B cell (primary cell): ENCODE measurements at regions not wholly inside any gene's neighbourhood (a gene's known extent, or its start where the extent isn't known, plus 50 kb on each side); places are given as distances from the start of the nearest gene placed in this dataset.

Source experiments
- ATAC-seq: fragments of 200-7000 bp; cut with Tn5 transposase; one replicate; pipeline ENCODE4 v1.10.0; 2021; ENCODE audit warnings: low read depth, mild to moderate bottlenecking, moderate number of reproducible peaks, moderate library complexity
- CTCF ChIA-PET: fragments of 350-600 bp; sonication (Branson Sonifier 250); formaldehyde crosslinking; loops from one replicate; lab custom pipeline; 2021; ENCODE audit warnings: antibody characterized with exemption, inconsistent platforms; lab: Charles Lee
- POLR2A ChIA-PET: fragments of 350-600 bp; sonication (Branson Sonifier 250); formaldehyde crosslinking; loops from one replicate; lab custom pipeline; 2021; ENCODE audit warnings: antibody characterized with exemption; lab: Charles Lee
- DNase-seq: peaks from one replicate; pipeline ENCODE4 v3.0.0; 2013
- H2AFZ ChIP-seq: 2 replicates; pipeline ENCODE4 v1.6.1; 2012; ENCODE audit warnings: mild to moderate bottlenecking, low read depth, low read length; ENCODE audit not compliant: insufficient read depth, poor library complexity, severe bottlenecking
- H3K27ac ChIP-seq, 2 donors: 1 replicate in 1 of 2; 2 replicates in 1 of 2; pipeline ENCODE4 v1.5.1; 2012 to 2013; ENCODE audit warnings: low read length in 2 of 2, mild to moderate bottlenecking in 2 of 2, moderate library complexity in 1 of 2
- H3K27me3 ChIP-seq, 4 experiments: fragments of 200-600 bp in 1 of 4; sonication (generic) in 1 of 4; replicated peaks in 1 of 4; 1 replicate in 2 of 4; 2 replicates in 2 of 4; pipeline versions ENCODE4 v1.6.1 to v1.7.0; 2013 to 2016; ENCODE audit warnings: low read length in 3 of 4, mild to moderate bottlenecking in 2 of 4, mixed read lengths in 1 of 4, moderate library complexity in 1 of 4; ENCODE audit not compliant: insufficient read depth in 4 of 4, control insufficient read depth in 3 of 4; ENCODE audit errors: control extremely low read depth in 1 of 4
- H3K36me3 ChIP-seq, 2 experiments: replicated peaks in 1 of 2; 1 replicate in 1 of 2; 2 replicates in 1 of 2; pipeline versions ENCODE4 v1.6.1 to v1.7.1; 2013; ENCODE audit warnings: low read length in 1 of 2; ENCODE audit not compliant: insufficient read depth in 2 of 2, control insufficient read depth in 1 of 2; ENCODE audit errors: control extremely low read depth in 1 of 2, extremely low read depth in 1 of 2
- H3K4me1 ChIP-seq, 2 donors: fragments of 200-600 bp in 1 of 2; sonication (generic) in 1 of 2; 1 replicate in 1 of 2; 2 replicates in 1 of 2; pipeline versions ENCODE4 v1.5.1 to v1.6.1; 2013 to 2017; ENCODE audit warnings: low read length in 2 of 2; ENCODE audit not compliant: control insufficient read depth in 2 of 2, insufficient read depth in 2 of 2
- H3K4me2 ChIP-seq: replicated peaks from 2 replicates; pipeline ENCODE3; 2012; ENCODE audit warnings: mild to moderate bottlenecking, low read depth, low read length; ENCODE audit not compliant: poor library complexity, severe bottlenecking
- H3K4me3 ChIP-seq, 5 experiments: fragments of 200-600 bp in 1 of 5; sonication (generic) in 1 of 5; 1 replicate in 3 of 5; 2 replicates in 2 of 5; pipeline versions ENCODE4 v1.5.1 to v1.7.0; 2011 to 2016; ENCODE audit warnings: low read length in 4 of 5, mild to moderate bottlenecking in 4 of 5, low read depth in 2 of 5, control low read depth in 1 of 5, moderate library complexity in 1 of 5; ENCODE audit not compliant: insufficient read depth in 1 of 5; ENCODE audit errors: control extremely low read depth in 1 of 5, extremely low read depth in 1 of 5
- H3K79me2 ChIP-seq: fragments of 200-600 bp; sonication (generic); one replicate; pipeline ENCODE4 v1.6.0; 2016; ENCODE audit warnings: low read length; ENCODE audit not compliant: control insufficient read depth, insufficient read depth
- H3K9ac ChIP-seq: fragments of 200-600 bp; sonication (generic); 2 replicates; pipeline ENCODE4 v1.6.1; 2017; ENCODE audit warnings: mild to moderate bottlenecking, low read length, moderate library complexity
- H3K9me3 ChIP-seq, 3 donors: one replicate each; pipeline versions ENCODE4 v1.6.1 to v1.7.1; 2013; ENCODE audit warnings: low read length in 2 of 3; ENCODE audit not compliant: control insufficient read depth in 2 of 3, insufficient read depth in 1 of 3; ENCODE audit errors: control extremely low read depth in 1 of 3
- H4K20me1 ChIP-seq: 2 replicates; pipeline ENCODE4 v1.6.0; 2012; ENCODE audit warnings: mild to moderate bottlenecking, low read length; ENCODE audit not compliant: insufficient read depth, control insufficient read depth, poor library complexity, severe bottlenecking
- H3K27ac Mint-ChIP-seq: one replicate; pipeline ENCODE4 v1.8.0; 2021; ENCODE audit warnings: mixed read lengths
- H3K27me3 Mint-ChIP-seq: one replicate; pipeline ENCODE4 v1.8.0; 2021; ENCODE audit warnings: mixed read lengths
- H3K4me1 Mint-ChIP-seq: one replicate; pipeline ENCODE4 v1.8.0; 2021; ENCODE audit warnings: mixed read lengths
- H3K4me3 Mint-ChIP-seq: one replicate; pipeline ENCODE4 v1.8.0; 2021; ENCODE audit warnings: mixed read lengths
- H3K9me3 Mint-ChIP-seq: one replicate; pipeline ENCODE4 v1.8.0; 2022; ENCODE audit warnings: mixed read lengths; ENCODE audit not compliant: insufficient read depth
- CTCF ChIP-seq: fragments of 200-600 bp; IDR thresholded peaks from one replicate; pipeline ENCODE4 v1.8.0; 2022; ENCODE audit warnings: antibody characterized with exemption, mild to moderate bottlenecking
- EZH2 ChIP-seq: IDR thresholded peaks from 2 replicates; pipeline ENCODE4 v1.6.1; 2012; ENCODE audit warnings: borderline replicate concordance, low read depth, mild to moderate bottlenecking, moderate library complexity, low read length; ENCODE audit not compliant: insufficient read depth, poor library complexity, severe bottlenecking
- whole genome bisulfite sequencing: methylation state at CpG from one replicate; pipeline ENCODE4 v1.1.5; 2013; ENCODE audit warnings: missing lambda C conversion rate; ENCODE audit not compliant: insufficient coverage; 5-methylcytosine and 5-hydroxymethylcytosine counted together
- intact Hi-C: fragments of 100-400 bp; cut with micrococcal nuclease; formaldehyde crosslinking; loops from one replicate; pipeline ENCODE4 v1.10.0; 2022

GRCh38 chr11:35887737-35888136 is 56.1 kb upstream of the LDLRAD3 start:
- Histone ChIP-seq H3K36me3 (no peaks in the 10 kb centered on the region), H3K4me2 (no peak overlapping the region), H3K4me3 (no peak overlapping the region), H3K27ac (no peak overlapping the region), H3K79me2 (no peaks in the 10 kb centered on the region), H2AFZ (no peak overlapping the region), H3K27me3 (peaks cover 0 to 3% (median 1%) of the 10 kb centered on the region in 4 experiments), H4K20me1 (no peaks in the 10 kb centered on the region), H3K9me3 (no peaks in the 10 kb centered on the region), H3K9ac (no peak overlapping the region), H3K4me1 (no peaks in the 10 kb centered on the region)
- H3K9me3 Mint-ChIP-seq, result no peaks in the 10 kb centered on the region
- no peaks in the 10 kb centered on the region for H3K4me1 Mint-ChIP-seq
- DNase-seq (no peak), ATAC-seq (no peak)
- intact Hi-C loops, result no loop called here
- H3K27ac Mint-ChIP-seq, result no peak overlapping the region
- ChIA-PET POLR2A (no interaction called here), CTCF (no interaction called here)
- TF ChIP-seq EZH2, result no peak
- TF ChIP-seq CTCF, result no peak
- H3K27me3 Mint-ChIP-seq, result peaks cover 8% of the 10 kb centered on the region
- H3K4me3 Mint-ChIP-seq, result no peak overlapping the region
- WGBS, result 80% methylated on average over 1 of the region's 3 CpGs

- Histone ChIP-seq H4K20me1 (no peaks in the 10 kb centered on the region), H3K4me3 (no peak overlapping the region), H3K36me3 (no peaks in the 10 kb centered on the region), H3K4me2 (no peak overlapping the region), H3K27ac (no peak overlapping the region), H3K79me2 (no peaks in the 10 kb centered on the region), H3K9ac (no peak overlapping the region), H3K27me3 (peaks cover 0 to 4% (median 1%) of the 10 kb centered on the region in 4 experiments), H2AFZ (no peak overlapping the region), H3K4me1 (no peaks in the 10 kb centered on the region), H3K9me3 (no peaks in the 10 kb centered on the region)
- H3K9me3 Mint-ChIP-seq, result no peaks in the 10 kb centered on the region
- H3K27ac Mint-ChIP-seq, result no peak overlapping the region
- ATAC-seq (no peak), DNase-seq (no peak)
- ChIA-PET CTCF (no interaction called here), POLR2A (no interaction called here)
- H3K4me3 Mint-ChIP-seq, result no peak overlapping the region
- intact Hi-C loops, result no loop called here
- no peaks in the 10 kb centered on the region for H3K4me1 Mint-ChIP-seq
- 92% methylated on average over 2 of the region's 3 CpGs for WGBS
- no peak for TF ChIP-seq CTCF
- no peak for TF ChIP-seq EZH2
- peaks cover 9% of the 10 kb centered on the region for H3K27me3 Mint-ChIP-seq
Measured at GRCh38 chr11:35888961-35889360, 54.9 kb upstream of the LDLRAD3 start.
